Naive thymus-derived CD8-positive, alpha-beta T cell (primary cell): ENCODE measurements at regions not wholly inside any gene's neighbourhood (a gene's known extent, or its start where the extent isn't known, plus 50 kb on each side); places are given as distances from the start of the nearest gene placed in this dataset.
"Not testable (repeated sequence)": the region's sequence is repeated elsewhere in the genome, so short reads cannot be mapped to it uniquely, and the experiment has no call there.

Experiments
- ATAC-seq, 2 donors: fragments of 150-1000 bp; cut with Tn5 transposase in 1 of 2; sonication (Bioruptor Pico), chemical (Tn5 transposase) in 1 of 2; 1 replicate in 1 of 2; 2 replicates in 1 of 2; pipeline ENCODE4 v1.10.0; 2021; ENCODE audit warnings: mild to moderate bottlenecking in 2 of 2, moderate library complexity in 2 of 2
- POLR2A ChIA-PET: fragments of 350-600 bp; sonication (Branson Sonifier 250); formaldehyde crosslinking; loops from one replicate; lab custom pipeline; 2021; ENCODE audit warnings: antibody characterized with exemption; lab: Charles Lee
- DNase-seq, 10 donors: peaks; one replicate each; pipeline versions ENCODE4 v3.0.0 to v3.0.0-alpha.2; 2020 to 2022
- H3K27ac Mint-ChIP-seq, 10 donors: one replicate each; pipeline ENCODE4 v1.8.0; 2020 to 2022; ENCODE audit warnings: mild to moderate bottlenecking in 10 of 10, mixed read lengths in 10 of 10, moderate library complexity in 4 of 10, inconsistent platforms in 1 of 10
- H3K27me3 Mint-ChIP-seq, 5 donors: one replicate each; pipeline ENCODE4 v1.8.0; 2021 to 2022; ENCODE audit warnings: mixed read lengths in 5 of 5
- H3K36me3 Mint-ChIP-seq, 3 donors: one replicate each; pipeline ENCODE4 v1.8.0; 2020 to 2022; ENCODE audit warnings: mixed read lengths in 3 of 3, mild to moderate bottlenecking in 2 of 3, inconsistent platforms in 1 of 3
- H3K4me1 Mint-ChIP-seq, 4 donors: one replicate each; pipeline ENCODE4 v1.8.0; 2021 to 2022; ENCODE audit warnings: mixed read lengths in 4 of 4
- H3K4me3 Mint-ChIP-seq, 10 donors: one replicate each; pipeline ENCODE4 v1.8.0; 2020 to 2022; ENCODE audit warnings: mild to moderate bottlenecking in 10 of 10, mixed read lengths in 10 of 10, moderate library complexity in 6 of 10, inconsistent platforms in 1 of 10
- H3K9me3 Mint-ChIP-seq, 9 donors: one replicate each; pipeline ENCODE4 v1.8.0; 2020 to 2022; ENCODE audit warnings: mixed read lengths in 9 of 9, mild to moderate bottlenecking in 3 of 9, inconsistent platforms in 1 of 9, moderate library complexity in 1 of 9

DNA sequence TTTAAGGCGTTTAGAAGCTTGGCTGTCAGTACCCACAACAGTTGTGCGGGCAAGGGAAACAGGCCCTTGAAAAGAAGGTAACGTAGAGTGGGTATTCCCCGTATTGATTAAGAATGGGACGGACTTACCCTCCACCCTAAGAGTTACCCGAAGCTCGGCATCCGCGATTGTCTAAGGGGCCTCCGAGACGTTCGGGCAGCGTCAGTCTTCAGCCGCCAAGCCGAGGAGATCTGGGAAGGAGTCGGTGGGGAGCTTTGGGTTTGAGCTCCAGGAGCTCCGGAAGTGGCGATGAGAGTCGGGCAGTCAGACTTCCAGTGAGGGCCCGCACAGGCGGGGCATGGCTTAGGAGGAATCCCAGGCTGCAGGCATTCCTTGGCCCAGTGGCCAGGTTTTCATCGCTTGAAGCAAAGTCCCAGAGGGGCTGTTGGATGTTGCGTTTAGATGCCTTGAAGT, 748.2 kb upstream of the ADGRB3 start:
- Mint-ChIP-seq H3K27ac (no peak overlapping the region), H3K36me3 (no peaks in the 10 kb centered on the region), H3K4me3 (no peak overlapping the region), H3K9me3 (peaks cover 0 to 19% (median 6%) of the 10 kb centered on the region in 9 donors), H3K27me3 (no peaks in the 10 kb centered on the region), H3K4me1 (no peaks in the 10 kb centered on the region)
- POLR2A ChIA-PET, result no interaction called here
- ATAC-seq (no peak), DNase-seq (no peak)

DNA sequence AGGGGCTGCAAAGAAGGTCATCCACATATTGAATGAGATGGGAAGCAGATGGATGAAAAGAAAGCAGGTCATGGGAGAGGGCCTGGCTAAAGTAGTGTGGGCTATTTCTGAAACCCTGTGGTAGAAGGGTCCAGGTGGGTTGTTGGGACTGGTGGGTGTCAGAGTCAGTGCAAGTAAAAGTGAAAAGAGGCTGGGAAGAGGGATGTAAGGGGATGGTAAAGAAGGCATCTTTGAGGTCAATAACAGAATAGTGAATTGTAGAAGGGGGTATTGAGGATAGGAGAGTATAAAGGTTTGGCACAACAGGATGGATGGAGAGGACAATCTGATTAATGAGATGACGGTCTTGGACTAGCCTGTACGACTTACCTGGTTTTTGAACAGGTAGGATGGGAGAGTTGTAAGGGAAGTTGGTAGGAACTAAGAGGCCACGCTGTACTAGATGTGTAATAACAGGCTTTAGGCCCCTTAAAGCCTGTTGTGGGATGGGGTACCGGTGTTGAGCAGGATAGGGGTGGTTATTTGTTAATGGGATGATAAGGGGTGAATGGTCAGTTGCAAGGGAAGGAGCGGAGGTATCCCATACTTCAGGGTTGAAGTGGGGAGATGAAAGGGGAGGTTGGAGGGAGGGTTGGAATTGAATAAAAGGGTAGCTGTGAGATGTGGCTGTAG, 748.9 kb upstream of the ADGRB3 start:
- POLR2A ChIA-PET, result no interaction called here

DNA sequence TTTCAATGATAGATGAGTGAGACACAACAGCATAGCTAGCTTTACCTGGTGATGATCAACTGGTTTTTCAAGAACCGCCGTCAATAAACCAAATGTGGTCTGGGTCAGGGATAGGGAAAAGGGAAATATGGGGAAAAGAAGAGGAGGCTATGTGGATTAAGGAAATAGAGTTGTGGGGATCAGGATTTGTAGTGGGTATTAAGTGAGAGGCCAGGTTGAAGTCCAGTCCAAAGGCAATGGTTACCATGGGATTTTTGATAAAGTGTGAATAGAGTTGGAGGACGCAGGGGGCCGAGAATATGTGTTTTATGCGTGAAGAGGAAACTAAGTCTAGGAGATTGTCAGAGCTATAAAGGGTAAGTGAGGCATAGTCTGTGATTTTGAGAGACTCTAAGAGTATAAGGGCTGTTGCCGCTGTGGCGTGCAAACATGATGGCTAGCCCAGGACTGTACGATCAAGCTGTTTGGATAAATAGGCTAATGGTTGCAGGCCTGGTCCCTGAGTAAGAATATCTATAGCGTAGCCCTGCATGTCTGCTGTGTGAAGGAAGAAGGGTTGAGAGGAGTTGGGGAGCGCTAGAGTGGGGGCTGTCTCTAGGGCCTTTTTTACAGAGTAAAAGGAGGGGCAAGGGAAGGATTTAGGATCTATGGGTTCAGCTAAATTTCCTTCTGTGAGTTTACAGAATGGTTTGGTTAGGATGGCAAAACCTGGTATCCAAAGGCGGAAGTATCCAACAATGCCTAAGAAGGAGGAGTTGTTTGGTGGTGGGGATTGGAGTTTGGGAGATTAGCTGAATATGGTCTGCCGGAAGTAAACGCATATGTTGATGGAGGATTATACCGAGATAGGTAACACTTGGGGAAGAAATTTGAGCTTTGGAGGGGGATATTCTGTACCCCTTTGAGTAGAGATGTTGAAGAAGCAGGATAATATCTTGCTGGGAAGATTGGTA, 749.7 kb upstream of the ADGRB3 start:
- H3K4me3 Mint-ChIP-seq, result no peak overlapping the region
- no peaks in the 10 kb centered on the region for H3K27me3 Mint-ChIP-seq
- no peak for DNase-seq
- no peak overlapping the region for H3K27ac Mint-ChIP-seq
- H3K9me3 Mint-ChIP-seq, result peaks cover 0 to 19% (median 6%) of the 10 kb centered on the region in 9 donors
- no peaks in the 10 kb centered on the region for H3K36me3 Mint-ChIP-seq
- H3K4me1 Mint-ChIP-seq, result no peaks in the 10 kb centered on the region
- no peak for ATAC-seq
- POLR2A ChIA-PET, result no interaction called here

More for the DNA sequence above, 748.9 kb upstream of the ADGRB3 start:
- Mint-ChIP-seq H3K27ac (no peak overlapping the region), H3K4me3 (no peak overlapping the region), H3K4me1 (no peaks in the 10 kb centered on the region), H3K27me3 (no peaks in the 10 kb centered on the region), H3K36me3 (no peaks in the 10 kb centered on the region), H3K9me3 (peaks cover 0 to 19% (median 6%) of the 10 kb centered on the region in 9 donors)
- DNase-seq (no peak), ATAC-seq (no peak)

DNA sequence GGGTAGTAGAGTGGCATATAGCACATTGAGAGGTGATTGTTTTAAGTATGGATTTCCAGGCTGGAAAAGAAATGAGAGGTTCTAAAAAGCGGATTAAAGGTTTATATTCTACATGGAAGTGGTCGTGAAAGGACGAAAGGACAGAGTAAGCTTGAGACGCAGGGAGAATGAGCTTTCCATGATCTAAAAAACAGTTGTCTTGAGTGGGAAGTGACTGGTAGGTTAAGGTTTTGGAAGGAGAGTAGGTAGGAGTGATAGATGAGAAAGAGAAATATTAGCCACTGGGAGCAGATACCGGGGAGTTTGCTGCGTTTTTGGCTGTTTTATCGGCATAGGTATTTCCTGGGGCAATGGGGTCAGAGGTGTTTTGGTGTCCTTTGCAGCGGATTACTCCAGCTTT, 750.6 kb upstream of the ADGRB3 start:
- no peaks in the 10 kb centered on the region for H3K36me3 Mint-ChIP-seq
- H3K4me3 Mint-ChIP-seq, result no peak overlapping the region
- DNase-seq (no peak), ATAC-seq (no peak)
- H3K27ac Mint-ChIP-seq, result no peak overlapping the region
- H3K9me3 Mint-ChIP-seq, result peaks cover 0 to 19% (median 6%) of the 10 kb centered on the region in 9 donors
- no peaks in the 10 kb centered on the region for H3K4me1 Mint-ChIP-seq
- POLR2A ChIA-PET, result no interaction called here
- H3K27me3 Mint-ChIP-seq, result no peaks in the 10 kb centered on the region

DNA sequence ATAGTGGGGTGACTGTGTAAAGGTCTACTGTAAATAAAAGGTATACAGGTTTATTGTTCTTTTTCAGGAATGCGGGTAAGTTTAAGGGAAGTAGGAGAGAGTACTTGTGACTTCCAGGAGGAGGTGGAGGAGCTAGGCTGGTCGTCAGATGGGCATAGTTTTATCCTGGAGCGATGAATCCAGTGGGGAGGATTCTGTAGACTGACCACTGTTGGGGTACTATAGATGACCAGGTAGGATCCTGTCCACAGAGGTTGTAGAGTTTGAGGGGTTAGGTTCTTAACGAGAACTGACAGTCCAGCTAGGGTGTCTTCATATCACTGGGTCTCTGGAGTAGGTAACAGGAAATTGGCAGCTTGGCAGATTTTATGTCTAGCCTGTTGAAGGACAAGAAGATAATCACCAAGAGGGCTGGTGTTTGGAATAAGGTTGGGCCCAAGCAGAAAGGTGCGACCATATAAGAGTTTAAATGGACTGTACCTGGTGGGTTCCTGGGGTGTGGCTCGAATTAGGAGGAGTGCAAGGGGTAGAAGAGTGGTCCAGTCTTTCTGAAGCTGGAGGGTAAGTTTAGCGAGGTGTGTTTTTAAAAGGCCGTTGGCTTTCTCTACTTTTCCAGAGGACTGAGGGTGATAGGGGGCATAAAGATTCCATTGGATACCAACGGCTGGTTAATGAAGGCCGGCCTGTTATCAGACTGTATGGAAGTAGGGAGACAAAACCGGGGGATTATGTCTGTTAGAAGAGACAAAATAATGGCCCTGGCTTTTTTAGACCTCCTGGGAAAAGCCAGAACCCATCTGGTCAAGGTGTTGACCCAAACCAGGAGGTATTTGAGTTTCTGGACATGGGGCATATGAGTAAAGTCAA, 751.3 kb upstream of the ADGRB3 start:
- ATAC-seq, result no peak
- no peak for DNase-seq
- Mint-ChIP-seq H3K4me3 (no peak overlapping the region), H3K27ac (no peak overlapping the region), H3K36me3 (no peaks in the 10 kb centered on the region), H3K4me1 (no peaks in the 10 kb centered on the region), H3K9me3 (peaks cover 0 to 17% (median 4%) of the 10 kb centered on the region in 9 donors), H3K27me3 (no peaks in the 10 kb centered on the region)
- POLR2A ChIA-PET, result no interaction called here

DNA sequence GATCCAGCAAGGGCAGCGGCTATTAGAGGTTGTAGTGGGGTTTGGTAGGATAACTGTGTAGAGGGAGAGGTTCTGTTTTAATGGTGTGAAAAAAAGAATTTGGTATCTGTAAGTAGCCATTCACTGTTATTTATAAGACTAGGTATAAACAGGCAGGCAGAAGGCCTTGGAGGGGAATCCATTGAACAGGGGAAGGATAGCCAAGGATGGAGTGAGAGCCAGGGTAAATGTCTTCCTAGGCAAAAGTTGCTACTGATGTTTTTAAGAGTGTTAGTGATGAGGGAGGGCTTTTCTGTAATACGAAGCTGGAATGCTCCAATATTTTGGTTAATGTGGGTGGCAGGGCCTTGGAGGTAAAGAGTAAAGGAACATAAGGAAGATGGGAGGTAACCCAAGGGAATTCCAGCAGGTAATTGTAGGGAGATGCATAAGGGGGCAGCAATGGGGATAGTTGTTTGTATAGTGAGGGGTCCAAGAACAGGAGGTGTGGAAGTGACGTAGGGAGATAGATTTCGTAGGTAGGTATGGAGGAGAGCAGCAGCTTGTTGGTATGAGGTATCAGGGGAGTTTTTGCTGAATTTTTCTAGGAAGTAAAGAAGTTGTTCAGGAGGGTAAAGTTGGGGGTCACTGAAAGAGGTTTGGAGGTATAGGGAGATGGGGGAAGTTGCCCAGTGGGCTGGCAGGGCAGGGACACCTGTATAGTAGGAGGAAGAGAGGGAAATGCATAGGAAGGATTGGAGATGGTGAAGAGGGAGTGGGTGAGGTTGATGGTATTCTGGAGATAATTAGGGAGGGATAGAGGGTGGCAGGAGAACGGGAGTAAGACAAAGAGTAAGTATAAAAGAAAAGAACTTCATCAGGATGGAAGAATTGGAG, 752.4 kb upstream of the ADGRB3 start:
- Mint-ChIP-seq H3K27ac (no peak overlapping the region), H3K4me3 (no peak overlapping the region), H3K27me3 (no peaks in the 10 kb centered on the region), H3K9me3 (peaks cover 0 to 7% (median 2%) of the 10 kb centered on the region in 9 donors), H3K36me3 (no peaks in the 10 kb centered on the region), H3K4me1 (no peaks in the 10 kb centered on the region)
- POLR2A ChIA-PET, result no interaction called here
- DNase-seq (no peak), ATAC-seq (no peak)

DNA sequence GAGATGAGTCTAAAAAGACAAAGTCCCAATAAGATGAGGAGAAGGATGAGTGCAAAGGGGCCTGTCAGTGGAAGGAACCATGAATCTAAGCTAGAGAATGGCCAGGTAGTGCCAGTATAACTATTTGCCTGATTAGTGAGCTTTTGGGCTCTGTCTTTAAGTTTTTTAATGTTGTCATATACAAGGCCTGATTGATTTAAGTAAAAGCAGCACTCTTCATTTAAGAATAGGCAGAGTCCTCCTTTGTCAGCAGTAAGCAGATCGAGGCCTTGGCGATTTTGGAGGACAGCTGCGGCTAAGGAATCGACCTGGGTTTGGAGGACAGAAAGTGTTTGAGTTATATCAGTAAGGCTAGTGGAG, 753.4 kb upstream of the ADGRB3 start:
- ATAC-seq (no peak), DNase-seq (no peak)
- Mint-ChIP-seq H3K9me3 (peaks cover 0 to 4% (median 3%) of the 10 kb centered on the region in 9 donors), H3K36me3 (no peaks in the 10 kb centered on the region), H3K27ac (no peak overlapping the region), H3K4me3 (no peak overlapping the region), H3K27me3 (no peaks in the 10 kb centered on the region), H3K4me1 (no peaks in the 10 kb centered on the region)
- POLR2A ChIA-PET, result no interaction called here

DNA sequence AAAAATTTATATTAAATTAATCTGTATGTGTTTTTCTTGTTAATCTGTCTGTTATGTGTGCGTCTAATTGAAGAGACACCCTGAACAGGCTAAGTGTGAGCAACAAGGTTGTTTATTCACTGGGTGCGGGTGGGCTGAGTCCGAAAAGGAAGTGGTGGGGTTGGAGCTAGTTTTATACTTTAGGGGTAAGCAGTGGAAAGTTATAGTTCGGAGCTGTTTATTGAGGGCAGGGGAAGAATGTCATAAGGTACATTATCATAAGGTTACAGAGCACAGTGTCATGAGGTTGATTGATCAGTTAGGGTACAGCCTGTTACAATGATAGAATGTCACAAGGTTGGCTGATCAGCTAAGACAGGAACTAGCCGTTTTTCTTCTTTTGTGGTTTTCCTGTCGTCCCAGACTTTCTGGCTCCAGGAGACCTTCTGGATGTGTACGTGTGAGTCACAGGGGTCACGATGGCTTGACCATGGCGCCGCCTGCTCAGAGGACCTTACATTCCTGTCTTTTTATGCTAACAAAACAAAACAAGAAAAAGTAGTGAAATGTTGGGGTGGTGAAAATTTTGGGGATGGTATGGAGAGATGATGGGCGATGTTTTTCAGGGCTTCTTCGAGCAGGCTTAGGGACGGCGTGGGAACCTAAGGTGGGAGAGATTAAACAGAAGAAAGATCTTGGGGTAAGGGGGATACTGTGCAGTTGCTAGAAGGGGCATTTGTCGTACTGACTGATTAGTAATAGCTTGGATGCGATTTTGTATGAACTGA, 754.0 kb upstream of the ADGRB3 start:
- no peaks in the 10 kb centered on the region for H3K36me3 Mint-ChIP-seq
- no peak overlapping the region for H3K4me3 Mint-ChIP-seq
- POLR2A ChIA-PET, result no interaction called here
- no peaks in the 10 kb centered on the region for H3K27me3 Mint-ChIP-seq
- H3K27ac Mint-ChIP-seq, result no peak overlapping the region
- H3K9me3 Mint-ChIP-seq, result peaks cover 0 to 4% (median 3%) of the 10 kb centered on the region in 9 donors
- ATAC-seq (no peak), DNase-seq (no peak)
- no peaks in the 10 kb centered on the region for H3K4me1 Mint-ChIP-seq

DNA sequence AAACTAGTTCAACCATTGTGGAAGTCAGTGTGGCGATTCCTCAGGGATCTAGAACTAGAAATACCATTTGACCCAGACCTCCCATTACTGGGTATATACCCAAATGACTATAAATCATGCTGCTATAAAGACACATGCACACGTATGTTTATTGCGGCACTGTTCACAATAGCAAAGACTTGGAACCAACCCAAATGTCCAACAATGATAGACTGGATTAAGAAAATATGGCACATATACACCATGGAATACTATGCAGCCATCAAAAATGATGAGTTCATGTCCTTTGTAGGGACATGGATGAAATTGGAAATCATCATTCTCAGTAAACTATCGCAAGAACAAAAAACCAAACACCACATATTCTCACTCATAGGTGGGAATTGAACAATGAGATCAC, 754.7 kb upstream of the ADGRB3 start:
- H3K36me3 Mint-ChIP-seq, H3K27ac Mint-ChIP-seq, DNase-seq, H3K9me3 Mint-ChIP-seq, H3K4me3 Mint-ChIP-seq, POLR2A ChIA-PET, H3K27me3 Mint-ChIP-seq, ATAC-seq, H3K4me1 Mint-ChIP-seq: not testable (repeated sequence)

DNA sequence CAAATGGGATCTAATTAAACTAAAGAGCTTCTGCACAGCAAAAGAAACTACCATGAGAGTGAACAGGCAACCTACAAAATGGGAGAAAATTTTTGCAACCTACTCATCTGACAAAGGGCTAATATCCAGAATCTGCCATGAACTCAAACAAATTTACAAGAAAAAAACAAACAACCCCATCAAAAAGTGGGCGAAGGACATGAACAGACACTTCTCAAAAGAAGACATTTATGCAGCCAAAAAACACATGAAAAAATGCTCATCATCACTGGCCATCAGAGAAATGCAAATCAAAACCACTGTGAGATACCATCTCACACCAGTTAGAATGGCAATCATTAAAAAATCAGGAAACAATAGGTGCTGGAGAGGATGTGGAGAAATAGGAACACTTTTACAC, 755.2 kb upstream of the ADGRB3 start:
- H3K27ac Mint-ChIP-seq, H3K27me3 Mint-ChIP-seq, ATAC-seq, H3K9me3 Mint-ChIP-seq, DNase-seq, H3K4me1 Mint-ChIP-seq, H3K4me3 Mint-ChIP-seq, H3K36me3 Mint-ChIP-seq, POLR2A ChIA-PET: not testable (repeated sequence)

DNA sequence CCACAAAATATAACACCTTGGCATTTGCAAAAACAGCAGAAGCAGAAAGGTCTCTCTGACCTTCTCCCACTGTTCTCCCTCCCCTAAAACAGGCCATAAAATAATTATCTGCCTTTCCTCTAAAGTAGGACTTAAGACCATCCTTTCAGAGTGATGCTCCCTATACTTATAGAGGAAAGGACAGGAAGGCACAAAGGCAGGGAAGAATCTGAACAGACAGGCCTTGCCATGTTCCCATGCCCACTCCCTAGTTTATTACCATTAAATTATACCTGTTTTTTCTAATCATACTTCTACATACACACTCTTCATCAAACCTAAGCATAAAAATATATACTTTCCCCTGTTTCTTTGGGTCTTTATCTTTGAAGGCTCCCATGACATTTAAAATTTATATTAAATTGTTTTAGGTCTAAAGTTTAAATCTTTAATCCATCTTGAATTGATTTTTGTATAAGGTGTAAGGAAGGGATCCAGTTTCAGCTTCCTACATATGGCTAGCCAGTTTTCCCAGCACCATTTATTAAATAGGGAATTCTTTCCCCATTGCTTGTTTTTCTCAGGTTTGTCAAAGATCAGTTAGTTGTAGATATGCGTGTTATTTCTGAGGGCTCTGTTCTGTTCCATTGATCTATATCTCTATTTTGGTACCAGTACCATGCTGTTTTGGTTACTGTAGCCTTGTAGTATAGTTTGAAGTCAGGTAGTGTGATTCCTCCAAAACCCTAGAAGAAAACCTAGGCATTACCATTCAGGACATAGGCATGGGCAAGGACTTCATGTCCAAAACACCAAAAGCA, 755.8 kb upstream of the ADGRB3 start:
- H3K27me3 Mint-ChIP-seq, POLR2A ChIA-PET, H3K27ac Mint-ChIP-seq, H3K4me1 Mint-ChIP-seq, H3K36me3 Mint-ChIP-seq, ATAC-seq, DNase-seq, H3K9me3 Mint-ChIP-seq, H3K4me3 Mint-ChIP-seq: not testable (repeated sequence)
